ENCODE measurements at regions not wholly inside any gene's neighbourhood (a gene's known extent, or its start where the extent isn't known, plus 50 kb on each side); places are given as distances from the start of the nearest gene placed in this dataset.

DNA sequence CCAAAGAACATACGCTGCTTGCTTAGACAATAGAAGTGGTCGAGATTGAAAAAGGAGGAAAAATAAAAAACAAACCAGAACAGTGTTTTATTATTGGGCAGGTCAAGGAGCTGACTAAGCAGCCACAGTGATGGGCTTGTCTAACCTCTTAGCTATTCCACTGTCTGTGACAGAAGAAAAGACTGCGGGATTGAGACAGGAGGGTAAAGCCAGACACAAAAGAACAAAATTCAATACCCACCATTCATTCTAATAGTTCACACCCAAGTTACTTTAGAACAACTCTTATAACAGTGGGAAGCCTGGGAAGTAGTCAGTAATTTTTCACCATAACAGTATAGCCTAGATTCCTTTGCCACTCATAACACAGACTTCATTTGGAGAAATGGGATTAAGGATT lies 435.4 kb downstream of the MFSD1 start:
- TF ChIP-seq POLR2A (IDR thresholded peaks at IDR 0.05; ENCODE audit: extremely low read depth, insufficient read length) (no peak), MYC (IDR thresholded peaks at IDR 0.05; ENCODE audit: low read depth, low read length) (no peak)
- TF ChIP-seq, protein P1, sequence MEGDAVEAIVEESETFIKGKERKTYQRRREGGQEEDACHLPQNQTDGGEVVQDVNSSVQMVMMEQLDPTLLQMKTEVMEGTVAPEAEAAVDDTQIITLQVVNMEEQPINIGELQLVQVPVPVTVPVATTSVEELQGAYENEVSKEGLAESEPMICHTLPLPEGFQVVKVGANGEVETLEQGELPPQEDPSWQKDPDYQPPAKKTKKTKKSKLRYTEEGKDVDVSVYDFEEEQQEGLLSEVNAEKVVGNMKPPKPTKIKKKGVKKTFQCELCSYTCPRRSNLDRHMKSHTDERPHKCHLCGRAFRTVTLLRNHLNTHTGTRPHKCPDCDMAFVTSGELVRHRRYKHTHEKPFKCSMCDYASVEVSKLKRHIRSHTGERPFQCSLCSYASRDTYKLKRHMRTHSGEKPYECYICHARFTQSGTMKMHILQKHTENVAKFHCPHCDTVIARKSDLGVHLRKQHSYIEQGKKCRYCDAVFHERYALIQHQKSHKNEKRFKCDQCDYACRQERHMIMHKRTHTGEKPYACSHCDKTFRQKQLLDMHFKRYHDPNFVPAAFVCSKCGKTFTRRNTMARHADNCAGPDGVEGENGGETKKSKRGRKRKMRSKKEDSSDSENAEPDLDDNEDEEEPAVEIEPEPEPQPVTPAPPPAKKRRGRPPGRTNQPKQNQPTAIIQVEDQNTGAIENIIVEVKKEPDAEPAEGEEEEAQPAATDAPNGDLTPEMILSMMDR (IDR thresholded peaks at IDR 0.05; ENCODE audit: low read depth, low read length), result no peak
- TF ChIP-seq, protein P2, sequence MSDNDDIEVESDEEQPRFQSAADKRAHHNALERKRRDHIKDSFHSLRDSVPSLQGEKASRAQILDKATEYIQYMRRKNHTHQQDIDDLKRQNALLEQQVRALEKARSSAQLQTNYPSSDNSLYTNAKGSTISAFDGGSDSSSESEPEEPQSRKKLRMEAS (IDR thresholded peaks at IDR 0.05; ENCODE audit: low read depth, low read length), result no peak
- no peak for DNase-seq (ENCODE audit: low read depth)
- no peak overlapping the region for H3K4me3 ChIP-seq (ENCODE audit: low read depth, low read length)

DNA sequence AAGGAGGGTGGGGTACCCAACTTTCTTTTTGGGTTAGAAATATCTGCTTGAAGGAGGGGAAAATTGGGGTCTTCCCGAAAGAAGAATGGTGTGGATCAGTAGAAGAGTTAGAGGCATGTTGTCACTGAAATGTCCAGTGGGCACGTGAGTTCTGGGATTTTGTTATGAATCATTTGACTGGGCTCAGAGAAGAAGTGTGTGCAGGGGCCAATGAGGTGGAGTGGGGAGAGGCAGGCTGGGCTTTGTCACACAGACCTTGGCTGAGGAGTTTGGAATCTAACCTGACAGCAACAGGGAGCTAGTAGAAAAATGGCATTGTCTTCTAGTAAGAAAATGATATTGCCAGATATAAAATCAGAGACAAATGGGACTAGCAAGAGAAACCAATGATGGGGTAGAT lies 436.8 kb downstream of the MFSD1 start:
- no peak overlapping the region for H3K4me3 ChIP-seq (ENCODE audit: low read depth, low read length)
- DNase-seq (ENCODE audit: low read depth), result no peak
- TF ChIP-seq, protein P2 (IDR thresholded peaks at IDR 0.05; ENCODE audit: low read depth, low read length), result no peak
- TF ChIP-seq MYC (IDR thresholded peaks at IDR 0.05; ENCODE audit: low read depth, low read length) (no peak), POLR2A (IDR thresholded peaks at IDR 0.05; ENCODE audit: extremely low read depth, insufficient read length) (no peak)
- TF ChIP-seq, protein P1 (IDR thresholded peaks at IDR 0.05; ENCODE audit: low read depth, low read length), result no peak

DNA sequence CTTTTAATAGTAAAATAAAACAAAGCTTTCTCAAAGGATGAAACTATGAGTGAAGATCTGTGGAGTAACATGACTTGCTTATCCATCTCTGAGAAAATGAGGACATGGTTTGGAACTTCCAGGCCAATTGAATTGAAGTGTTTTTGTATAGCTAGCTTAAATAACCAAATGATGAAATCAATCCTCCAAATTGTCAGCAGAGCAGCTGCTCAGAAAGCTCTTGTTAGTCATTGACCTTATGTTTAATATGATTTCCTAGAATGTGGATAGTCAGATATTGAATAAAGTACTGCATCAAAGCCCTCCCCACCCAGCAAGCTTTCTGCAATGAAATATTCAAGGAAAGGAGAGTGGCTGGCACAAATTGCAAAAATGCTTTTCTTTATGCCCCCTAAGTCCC lies 437.2 kb downstream of the MFSD1 start:
- no peak for TF ChIP-seq POLR2A (IDR thresholded peaks at IDR 0.05; ENCODE audit: extremely low read depth, insufficient read length)
- TF ChIP-seq MYC (IDR thresholded peaks at IDR 0.05; ENCODE audit: low read depth, low read length), result no peak
- no peak for DNase-seq (ENCODE audit: low read depth)
- H3K4me3 ChIP-seq (ENCODE audit: low read depth, low read length), result no peak overlapping the region

DNA sequence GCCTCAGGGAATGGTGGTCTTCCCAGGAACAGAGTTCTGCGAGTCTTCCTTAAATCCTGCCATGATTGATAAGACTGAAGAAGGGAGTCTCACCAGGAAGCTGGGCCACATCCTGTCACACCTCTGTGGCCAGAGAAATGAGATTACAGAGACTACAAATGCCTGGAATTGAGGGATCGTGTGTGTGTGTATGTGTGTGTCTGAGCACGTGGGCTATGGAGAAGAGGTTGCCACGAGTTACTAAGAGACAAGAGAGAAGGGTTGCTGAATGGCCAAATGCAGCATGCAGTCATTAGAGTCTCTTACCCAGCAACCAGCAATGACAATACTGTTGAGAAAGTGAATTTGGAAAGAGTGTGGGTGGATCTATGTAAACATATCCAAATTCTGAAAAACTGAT lies 443.1 kb downstream of the MFSD1 start:
- DNase-seq (ENCODE audit: low read depth), result no peak
- TF ChIP-seq, protein P1 (IDR thresholded peaks at IDR 0.05; ENCODE audit: low read depth, low read length), result no peak
- TF ChIP-seq POLR2A (IDR thresholded peaks at IDR 0.05; ENCODE audit: extremely low read depth, insufficient read length), result no peak
- TF ChIP-seq MYC (IDR thresholded peaks at IDR 0.05; ENCODE audit: low read depth, low read length), result no peak
- TF ChIP-seq, protein P2 (IDR thresholded peaks at IDR 0.05; ENCODE audit: low read depth, low read length), result no peak
- H3K4me3 ChIP-seq (ENCODE audit: low read depth, low read length), result no peak overlapping the region

DNA sequence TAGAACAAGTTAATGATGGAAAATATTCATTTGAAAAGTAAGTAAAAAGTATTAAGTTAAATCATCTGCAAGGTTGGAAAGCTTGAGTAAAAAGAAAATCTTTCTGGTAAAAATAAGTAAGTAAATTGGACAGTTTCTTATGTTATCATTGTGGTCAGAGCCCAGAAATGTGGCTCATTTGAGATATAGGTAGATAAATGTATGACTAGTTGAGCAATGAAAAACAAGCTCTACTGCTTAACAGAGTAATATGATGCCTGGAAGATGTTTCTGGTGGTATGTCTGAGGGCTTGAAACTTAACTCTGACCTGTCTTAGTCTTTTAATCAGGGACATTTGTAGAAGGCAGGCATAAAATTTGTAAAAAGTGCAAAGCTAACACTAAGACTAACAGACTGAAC lies 444.0 kb downstream of the MFSD1 start:
- DNase-seq (ENCODE audit: low read depth), result no peak
- TF ChIP-seq MYC (IDR thresholded peaks at IDR 0.05; ENCODE audit: low read depth, low read length), result no peak
- no peak for TF ChIP-seq POLR2A (IDR thresholded peaks at IDR 0.05; ENCODE audit: extremely low read depth, insufficient read length)
- TF ChIP-seq, protein P2 (IDR thresholded peaks at IDR 0.05; ENCODE audit: low read depth, low read length), result no peak
- TF ChIP-seq, protein P1 (IDR thresholded peaks at IDR 0.05; ENCODE audit: low read depth, low read length), result no peak
- H3K4me3 ChIP-seq (ENCODE audit: low read depth, low read length), result no peak overlapping the region

DNA sequence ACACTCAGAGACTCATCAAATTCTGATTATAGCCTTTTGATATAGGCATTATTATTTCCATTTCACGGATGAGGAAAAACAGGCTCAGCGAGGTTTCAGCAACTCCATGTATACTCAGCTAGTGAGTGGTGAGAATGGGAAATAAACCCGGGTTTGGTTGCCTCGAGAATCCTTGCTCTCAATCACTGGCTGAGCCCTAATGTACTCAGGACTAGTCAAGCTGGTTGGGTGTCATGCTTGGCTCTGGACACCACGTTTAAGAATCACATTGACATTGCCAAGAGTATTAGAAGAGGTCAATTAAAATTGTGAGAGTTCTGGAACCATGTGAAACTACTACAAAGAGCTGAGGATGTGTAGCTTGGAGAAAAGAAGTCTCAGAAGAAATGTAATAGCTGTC lies 444.5 kb downstream of the MFSD1 start:
- H3K4me3 ChIP-seq (ENCODE audit: low read depth, low read length), result no peak overlapping the region
- TF ChIP-seq, protein P1 (IDR thresholded peaks at IDR 0.05; ENCODE audit: low read depth, low read length), result no peak
- TF ChIP-seq MYC (IDR thresholded peaks at IDR 0.05; ENCODE audit: low read depth, low read length) (no peak), POLR2A (IDR thresholded peaks at IDR 0.05; ENCODE audit: extremely low read depth, insufficient read length) (no peak)
- TF ChIP-seq, protein P2 (IDR thresholded peaks at IDR 0.05; ENCODE audit: low read depth, low read length), result no peak
- DNase-seq (ENCODE audit: low read depth), result no peak

Measured in NB4 (cell line).